H9 (cell line): ENCODE measurements at regions not wholly inside any gene's neighbourhood (a gene's known extent, or its start where the extent isn't known, plus 50 kb on each side); places are given as distances from the start of the nearest gene placed in this dataset.

Source experiments
- DNase-seq: peaks from one replicate; pipeline ENCODE4 v3.0.0-alpha.2; 2017
- H2AFZ ChIP-seq: one replicate; pipeline ENCODE4 v1.6.1; 2013; ENCODE audit warnings: mild to moderate bottlenecking, low read length, control low read depth, moderate library complexity
- H2AK5ac ChIP-seq: 2 replicates; pipeline ENCODE4 v1.6.1; 2013; ENCODE audit warnings: low read length, control low read depth, mixed read lengths; ENCODE audit not compliant: insufficient read length
- H2BK120ac ChIP-seq: one replicate; pipeline ENCODE4 v1.6.1; 2013; ENCODE audit warnings: low read depth, mild to moderate bottlenecking, low read length, control low read depth, inconsistent platforms; ENCODE audit not compliant: poor library complexity, severe bottlenecking
- H2BK12ac ChIP-seq: 2 replicates; pipeline ENCODE4 v1.6.1; 2013; ENCODE audit warnings: low read length, control low read depth, mixed read lengths, low read depth; ENCODE audit not compliant: insufficient read length
- H2BK15ac ChIP-seq: 2 replicates; pipeline ENCODE4 v1.6.1; 2013; ENCODE audit warnings: low read depth, low read length, control low read depth
- H2BK20ac ChIP-seq: one replicate; pipeline ENCODE4 v1.6.1; 2013; ENCODE audit warnings: low read depth, mild to moderate bottlenecking, low read length, control low read depth, inconsistent platforms; ENCODE audit not compliant: poor library complexity, severe bottlenecking
- H2BK5ac ChIP-seq: 2 replicates; pipeline ENCODE4 v1.6.1; 2013; ENCODE audit warnings: low read length, control low read depth, mixed read lengths; ENCODE audit not compliant: insufficient read length
- H3K14ac ChIP-seq: 2 replicates; pipeline ENCODE4 v1.6.1; 2013; ENCODE audit warnings: low read length, control low read depth; ENCODE audit not compliant: insufficient read depth
- H3K18ac ChIP-seq: 2 replicates; pipeline ENCODE4 v1.6.1; 2013; ENCODE audit warnings: low read depth, mild to moderate bottlenecking, mixed read lengths, low read length, control low read depth; ENCODE audit not compliant: insufficient read length
- H3K23ac ChIP-seq: 2 replicates; pipeline ENCODE4 v1.6.1; 2013; ENCODE audit warnings: low read length, control low read depth, mixed read lengths, low read depth; ENCODE audit not compliant: insufficient read length
- H3K23me2 ChIP-seq: 2 replicates; pipeline ENCODE4 v1.6.1; 2013; ENCODE audit warnings: low read depth, mild to moderate bottlenecking, mixed read lengths, low read length, control low read depth; ENCODE audit not compliant: insufficient read length, poor library complexity, severe bottlenecking
- H3K27ac ChIP-seq: 2 replicates; pipeline ENCODE4 v1.5.1; 2013; ENCODE audit warnings: low read length, control low read depth, mixed read lengths, low read depth; ENCODE audit not compliant: insufficient read length
- H3K27me3 ChIP-seq: 2 replicates; pipeline ENCODE4 v1.6.1; 2013; ENCODE audit warnings: low read length, control low read depth, inconsistent platforms; ENCODE audit not compliant: insufficient read depth
- H3K4ac ChIP-seq: 2 replicates; pipeline ENCODE4 v1.6.1; 2013; ENCODE audit warnings: low read depth, mild to moderate bottlenecking, control low read depth, inconsistent platforms, low read length, moderate library complexity
- H3K4me1 ChIP-seq: 2 replicates; pipeline ENCODE4 v1.6.1; 2013; ENCODE audit warnings: low read length, control low read depth, inconsistent platforms; ENCODE audit not compliant: insufficient read depth
- H3K4me2 ChIP-seq: 2 replicates; pipeline ENCODE4 v1.6.1; 2013; ENCODE audit warnings: low read length, control low read depth, mixed read lengths; ENCODE audit not compliant: insufficient read length, insufficient read depth
- H3K56ac ChIP-seq: 2 replicates; pipeline ENCODE4 v1.6.1; 2013; ENCODE audit warnings: low read depth, mild to moderate bottlenecking, mixed read lengths, low read length, control low read depth; ENCODE audit not compliant: insufficient read length
- H3K79me1 ChIP-seq: 2 replicates; pipeline ENCODE4 v1.6.1; 2013; ENCODE audit warnings: low read depth, mild to moderate bottlenecking, moderate library complexity, low read length, control low read depth, inconsistent platforms; ENCODE audit not compliant: insufficient read depth, poor library complexity, severe bottlenecking
- H3K79me2 ChIP-seq: 2 replicates; pipeline ENCODE4 v1.6.1; 2013; ENCODE audit warnings: low read length, control low read depth, inconsistent platforms; ENCODE audit not compliant: insufficient read depth
- H3K9ac ChIP-seq: 2 replicates; pipeline ENCODE4 v1.6.1; 2013; ENCODE audit warnings: low read length, control low read depth, mixed read lengths; ENCODE audit not compliant: insufficient read length; ENCODE audit errors: extremely low read depth
- H3K9me3 ChIP-seq: one replicate; pipeline ENCODE4 v1.6.1; 2013; ENCODE audit warnings: low read depth, low read length, inconsistent platforms; ENCODE audit not compliant: control insufficient read depth
- H3T11ph ChIP-seq: one replicate; pipeline ENCODE4 v1.6.1; 2013; ENCODE audit warnings: mild to moderate bottlenecking, low read length, control low read depth, inconsistent platforms
- H4K20me1 ChIP-seq: one replicate; pipeline ENCODE4 v1.6.1; 2013; ENCODE audit not compliant: control insufficient read depth, insufficient read length, insufficient read depth
- H4K5ac ChIP-seq: 2 replicates; pipeline ENCODE4 v1.6.1; 2013; ENCODE audit warnings: low read depth, mild to moderate bottlenecking, mixed read lengths, low read length, control low read depth; ENCODE audit not compliant: insufficient read length
- H4K8ac ChIP-seq: replicated peaks from 2 replicates; pipeline ENCODE4 v1.6.1; 2013; ENCODE audit warnings: low read length, control low read depth, mixed read lengths, low read depth; ENCODE audit not compliant: insufficient read length
- H4K91ac ChIP-seq: 2 replicates; pipeline ENCODE4 v1.6.1; 2013; ENCODE audit warnings: low read depth, mild to moderate bottlenecking, moderate library complexity, mixed read lengths, low read length, control low read depth; ENCODE audit not compliant: insufficient read length
- H3K27ac Mint-ChIP-seq, 3 experiments: 2 replicates in 2 of 3; 3 replicates in 1 of 3; pipeline ENCODE4 v1.8.0; 2020 to 2021; ENCODE audit warnings: mixed read lengths in 3 of 3, mild to moderate bottlenecking in 1 of 3, moderate library complexity in 1 of 3
- H3K27me3 Mint-ChIP-seq: 2 replicates; pipeline ENCODE4 v1.8.0; 2021; ENCODE audit warnings: low read depth, mild to moderate bottlenecking, moderate library complexity, mixed read lengths
- H3K36me3 Mint-ChIP-seq, 3 experiments: 2 replicates in 2 of 3; 3 replicates in 1 of 3; pipeline ENCODE4 v1.8.0; 2020 to 2021; ENCODE audit warnings: low read depth in 3 of 3, mixed read lengths in 3 of 3; ENCODE audit not compliant: insufficient read depth in 1 of 3
- H3K4me1 Mint-ChIP-seq, 2 experiments: 2 replicates each; pipeline ENCODE4 v1.8.0; 2020; ENCODE audit warnings: mixed read lengths in 2 of 2
- H3K4me3 Mint-ChIP-seq, 2 experiments: 2 replicates in 1 of 2; 3 replicates in 1 of 2; pipeline ENCODE4 v1.8.0; 2020 to 2021; ENCODE audit warnings: mild to moderate bottlenecking in 2 of 2, mixed read lengths in 2 of 2, moderate library complexity in 1 of 2
- H3K9me3 Mint-ChIP-seq, 2 experiments: 2 replicates in 1 of 2; 3 replicates in 1 of 2; pipeline ENCODE4 v1.8.0; 2020; ENCODE audit warnings: mild to moderate bottlenecking in 2 of 2, mixed read lengths in 2 of 2, moderate library complexity in 1 of 2
- CTCF ChIP-seq: fragments of 200-600 bp; sonication (generic); conservative IDR thresholded peaks from 3 replicates; pipeline ENCODE4 v1.8.0; 2021; ENCODE audit warnings: antibody characterized with exemption, mild to moderate bottlenecking
- WGBS: extraction: QIAGEN DNeasy Blood & Tissue Kit; methylation state at CpG from one replicate; pipeline ENCODE4 v1.1.7; 2013; ENCODE audit warnings: missing lambda C conversion rate, low lambda C conversion rate, mixed read lengths; ENCODE audit not compliant: insufficient read length; ENCODE audit errors: extremely low coverage; 5-methylcytosine and 5-hydroxymethylcytosine counted together

- H2BK5ac ChIP-seq = no peak overlapping the region
- no peaks in the 10 kb centered on the region for H3K79me2 ChIP-seq
- H3K9me3 Mint-ChIP-seq = no peaks in the 10 kb centered on the region
- no peaks in the 10 kb centered on the region for H3K36me3 Mint-ChIP-seq
- H3K23me2 ChIP-seq = no peaks in the 10 kb centered on the region
- H3T11ph ChIP-seq = no peak overlapping the region
- no peaks in the 10 kb centered on the region for H3K79me1 ChIP-seq
- H3K14ac ChIP-seq = no peak overlapping the region
- no peak overlapping the region for H2BK120ac ChIP-seq
- no peaks in the 10 kb centered on the region for H3K9me3 ChIP-seq
- no peak for DNase-seq
- TF ChIP-seq CTCF = no peak
- H4K91ac ChIP-seq = no peak overlapping the region
- no peak overlapping the region for H3K4me3 Mint-ChIP-seq
- no peak overlapping the region for H4K5ac ChIP-seq
- H3K4ac ChIP-seq = no peak overlapping the region
- H4K20me1 ChIP-seq = no peaks in the 10 kb centered on the region
- no peak overlapping the region for H3K23ac ChIP-seq
- no peak overlapping the region for H2BK15ac ChIP-seq
- H3K27me3 ChIP-seq = no peaks in the 10 kb centered on the region
- no peak overlapping the region for H2BK20ac ChIP-seq
- H3K27ac Mint-ChIP-seq = no peak overlapping the region
- no peaks in the 10 kb centered on the region for H3K27me3 Mint-ChIP-seq
- H3K56ac ChIP-seq = no peak overlapping the region
- no peaks in the 10 kb centered on the region for H3K4me1 Mint-ChIP-seq
- no peak overlapping the region for H2BK12ac ChIP-seq
- no peak overlapping the region for H2AK5ac ChIP-seq
- H4K8ac ChIP-seq = no peak overlapping the region
- WGBS = 100% methylated on average over 1 of the region's 2 CpGs
- H2AFZ ChIP-seq = no peak overlapping the region
- no peak overlapping the region for H3K27ac ChIP-seq
- no peak overlapping the region for H3K9ac ChIP-seq
- H3K4me2 ChIP-seq = no peak overlapping the region
- H3K4me1 ChIP-seq = no peaks in the 10 kb centered on the region
- no peak overlapping the region for H3K18ac ChIP-seq
These were observed 606.9 kb upstream of the KCNMB2 start for GRCh38 chr3:177929310-177929709.
